ENCODE measurements at regions not wholly inside any gene's neighbourhood (a gene's known extent, or its start where the extent isn't known, plus 50 kb on each side); places are given as distances from the start of the nearest gene placed in this dataset.
A peak's percentile ranks its signal among the peaks of the same experiment; 100 is the strongest.

DNA sequence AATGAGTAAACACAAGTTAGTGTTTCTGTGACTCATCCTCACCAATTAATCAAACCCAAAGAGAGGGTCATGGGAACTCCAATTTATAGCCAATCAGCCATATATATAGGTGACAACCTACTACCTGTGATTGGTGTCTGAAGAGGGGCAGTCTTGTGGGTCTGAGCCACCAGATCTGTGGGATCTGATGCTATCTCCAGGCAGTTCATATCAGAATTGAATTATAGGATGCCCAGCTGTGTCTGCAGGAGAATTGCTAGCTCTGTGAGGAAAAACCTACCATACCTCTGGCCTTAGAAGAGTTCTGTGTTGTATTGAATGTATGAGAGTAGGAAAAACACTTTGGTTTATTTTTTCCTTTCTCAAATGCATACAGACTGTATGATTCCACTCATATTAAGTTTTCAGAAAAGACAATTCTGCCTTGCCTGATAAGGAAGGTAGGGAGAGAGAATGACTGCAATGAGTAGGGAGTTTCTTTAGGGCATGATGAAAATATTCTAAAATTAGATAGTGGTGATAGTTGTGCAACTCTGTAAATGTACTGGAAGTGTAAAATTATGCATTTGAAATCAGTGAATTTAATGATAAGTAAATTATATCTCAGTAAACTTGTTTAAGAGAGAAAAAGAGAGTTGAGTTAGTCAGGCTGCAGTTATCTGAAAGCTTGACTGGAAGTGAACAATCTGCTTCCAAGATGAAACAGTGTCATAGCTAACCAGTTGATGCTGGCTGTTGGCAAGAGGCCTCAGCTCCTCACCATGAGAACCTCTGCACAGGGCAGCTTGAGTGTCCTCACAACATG, 274.9 kb downstream of the AUH start:
- TF ChIP-seq, protein P1, sequence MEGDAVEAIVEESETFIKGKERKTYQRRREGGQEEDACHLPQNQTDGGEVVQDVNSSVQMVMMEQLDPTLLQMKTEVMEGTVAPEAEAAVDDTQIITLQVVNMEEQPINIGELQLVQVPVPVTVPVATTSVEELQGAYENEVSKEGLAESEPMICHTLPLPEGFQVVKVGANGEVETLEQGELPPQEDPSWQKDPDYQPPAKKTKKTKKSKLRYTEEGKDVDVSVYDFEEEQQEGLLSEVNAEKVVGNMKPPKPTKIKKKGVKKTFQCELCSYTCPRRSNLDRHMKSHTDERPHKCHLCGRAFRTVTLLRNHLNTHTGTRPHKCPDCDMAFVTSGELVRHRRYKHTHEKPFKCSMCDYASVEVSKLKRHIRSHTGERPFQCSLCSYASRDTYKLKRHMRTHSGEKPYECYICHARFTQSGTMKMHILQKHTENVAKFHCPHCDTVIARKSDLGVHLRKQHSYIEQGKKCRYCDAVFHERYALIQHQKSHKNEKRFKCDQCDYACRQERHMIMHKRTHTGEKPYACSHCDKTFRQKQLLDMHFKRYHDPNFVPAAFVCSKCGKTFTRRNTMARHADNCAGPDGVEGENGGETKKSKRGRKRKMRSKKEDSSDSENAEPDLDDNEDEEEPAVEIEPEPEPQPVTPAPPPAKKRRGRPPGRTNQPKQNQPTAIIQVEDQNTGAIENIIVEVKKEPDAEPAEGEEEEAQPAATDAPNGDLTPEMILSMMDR (IDR thresholded peaks at IDR 0.05; ENCODE audit: low read depth, low read length, missing control alignments): no peak
- no peak overlapping the region for H3K4me3 ChIP-seq (replicated peaks; ENCODE audit: low read depth, low read length)
- DNase-seq (ENCODE audit: extremely low read depth, low read depth): no peak

DNA sequence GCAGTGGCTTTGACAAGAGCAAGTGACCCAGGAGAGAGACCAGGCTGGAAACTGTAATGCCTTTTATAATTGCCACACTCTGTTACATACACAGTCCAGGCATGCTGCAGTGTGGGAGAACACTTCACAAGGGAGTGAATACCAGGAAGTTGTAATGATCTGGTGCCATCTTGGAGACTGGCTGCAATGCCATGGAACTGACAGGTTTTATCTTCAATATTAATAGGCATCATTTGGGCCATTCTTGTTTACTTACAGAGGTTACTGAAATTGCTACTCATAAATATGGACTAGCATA, 274.3 kb downstream of the AUH start:
- H3K4me3 ChIP-seq (replicated peaks; ENCODE audit: low read depth, low read length): no peak overlapping the region
- no peak for DNase-seq (ENCODE audit: extremely low read depth, low read depth)
- TF ChIP-seq, protein P1 (IDR thresholded peaks at IDR 0.05; ENCODE audit: low read depth, low read length, missing control alignments): no peak

DNA sequence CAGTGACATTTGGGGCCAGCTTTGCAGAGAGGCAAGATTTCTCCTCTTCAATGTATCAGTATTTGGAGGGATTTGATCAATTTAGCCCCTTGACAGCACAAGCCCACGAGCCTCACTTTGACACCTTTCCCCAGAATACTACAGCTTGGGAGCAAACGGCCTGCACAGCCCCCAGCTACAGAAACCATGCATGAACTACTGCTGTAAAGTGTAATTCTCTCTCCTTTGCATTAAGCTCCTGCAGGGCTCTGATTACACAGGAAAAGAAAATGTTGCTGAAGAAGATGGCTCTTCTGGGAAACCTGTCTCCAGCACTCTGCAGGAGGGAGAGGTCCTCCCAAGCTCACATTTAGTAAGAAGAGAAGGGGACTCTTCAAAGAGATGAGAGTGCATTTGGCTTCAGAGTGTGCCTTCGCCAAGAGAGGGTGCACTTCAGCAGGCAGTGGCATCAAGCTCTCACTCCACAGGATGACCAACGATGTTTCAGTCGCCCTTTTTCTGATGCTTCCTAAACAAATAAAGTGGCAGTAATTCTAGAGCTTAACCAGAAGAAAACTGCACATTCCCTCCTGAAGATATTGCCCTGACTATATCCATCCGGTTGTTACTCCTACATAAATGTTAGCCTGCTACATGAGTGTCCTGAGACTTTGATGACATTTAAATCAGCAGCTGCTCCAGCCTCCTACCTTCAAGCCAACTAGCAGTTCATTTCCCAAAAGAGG, 272.2 kb downstream of the AUH start:
- H3K4me3 ChIP-seq (replicated peaks; ENCODE audit: low read depth, low read length): no peak overlapping the region
- DNase-seq (ENCODE audit: extremely low read depth, low read depth): no peak
- TF ChIP-seq, protein P1 (IDR thresholded peaks at IDR 0.05; ENCODE audit: low read depth, low read length, missing control alignments): peak; percentile 46

DNA sequence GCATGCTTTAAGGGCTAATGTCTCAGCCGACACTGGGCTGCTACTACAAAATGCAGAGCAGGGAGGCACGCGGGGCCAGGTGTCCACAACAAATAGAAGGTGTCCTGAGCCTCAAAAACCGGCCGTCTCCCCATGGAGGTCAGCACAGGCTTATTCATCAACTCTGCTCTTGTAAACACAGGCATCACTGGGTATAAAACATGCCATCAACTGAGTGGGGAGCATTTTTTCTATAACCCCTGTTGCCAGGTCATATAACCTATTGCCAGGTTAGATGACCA, 271.6 kb downstream of the AUH start:
- TF ChIP-seq, protein P1 (IDR thresholded peaks at IDR 0.05; ENCODE audit: low read depth, low read length, missing control alignments): no peak
- no peak for DNase-seq (ENCODE audit: extremely low read depth, low read depth)
- H3K4me3 ChIP-seq (replicated peaks; ENCODE audit: low read depth, low read length): no peak overlapping the region

DNA sequence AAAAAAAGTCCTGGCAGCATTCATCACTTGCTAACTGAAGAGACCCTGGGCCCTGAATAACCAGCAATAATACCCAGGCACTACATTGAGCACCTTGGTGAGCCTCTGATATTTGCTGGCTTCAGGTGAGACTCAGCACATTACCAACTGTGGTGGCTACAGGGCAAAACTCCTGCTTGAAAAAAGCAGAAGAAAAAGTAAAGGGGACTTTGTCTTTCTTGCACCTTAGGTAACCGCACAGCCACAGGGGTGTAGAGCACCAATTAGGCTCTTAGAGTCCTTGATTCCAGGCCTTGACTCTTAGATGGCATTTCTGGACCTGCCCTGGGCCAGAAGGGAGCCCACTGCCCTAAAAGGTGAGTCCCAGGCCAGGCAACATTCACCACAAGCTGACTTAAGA, 269.5 kb downstream of the AUH start:
- no peak for DNase-seq (ENCODE audit: extremely low read depth, low read depth)
- H3K4me3 ChIP-seq (replicated peaks; ENCODE audit: low read depth, low read length): no peak overlapping the region
- TF ChIP-seq, protein P1 (IDR thresholded peaks at IDR 0.05; ENCODE audit: low read depth, low read length, missing control alignments): no peak

DNA sequence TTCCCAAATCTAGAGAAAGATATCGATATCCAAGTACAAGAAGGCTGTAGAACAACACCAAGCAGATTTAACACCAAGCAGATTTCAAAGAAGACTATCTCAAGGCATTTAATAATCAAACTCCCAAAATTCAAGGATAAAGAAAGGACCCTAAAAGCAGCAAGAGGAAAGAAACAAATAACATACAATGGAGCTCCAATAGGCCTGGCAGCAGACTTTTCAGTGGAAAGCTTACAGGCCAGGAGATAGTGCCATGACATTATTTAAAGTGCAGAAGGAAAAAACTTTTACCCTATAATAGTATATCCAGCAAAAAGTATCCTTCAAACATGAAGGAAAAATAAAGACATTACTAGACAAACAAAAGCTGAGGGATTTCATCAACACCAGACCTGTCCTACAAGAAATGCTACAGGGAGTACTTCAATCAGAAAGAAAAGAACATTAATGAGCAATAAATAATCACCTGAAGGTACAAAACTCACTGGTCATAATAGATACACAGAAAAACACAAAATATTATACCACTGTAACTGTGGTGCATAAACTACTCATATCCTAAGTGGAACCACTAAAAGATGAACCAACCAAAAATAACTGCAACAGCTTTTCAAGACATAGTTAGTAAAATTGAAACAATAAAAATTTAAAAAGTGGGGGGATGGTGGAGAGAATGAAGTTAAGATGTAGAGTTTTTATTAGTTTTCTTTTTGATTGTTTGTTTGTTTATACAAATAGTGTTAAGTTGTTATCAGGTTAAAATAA, 267.2 kb downstream of the AUH start:
- no peak for DNase-seq (ENCODE audit: extremely low read depth, low read depth)
- H3K4me3 ChIP-seq (replicated peaks; ENCODE audit: low read depth, low read length): no peak overlapping the region

More for the DNA sequence above, 267.2 kb downstream of the AUH start:
- TF ChIP-seq, protein P1 (IDR thresholded peaks at IDR 0.05; ENCODE audit: low read depth, low read length, missing control alignments): no peak

All from HFF-Myc (cell line).